ENCODE measurements at regions not wholly inside any gene's neighbourhood (a gene's known extent, or its start where the extent isn't known, plus 50 kb on each side); places are given as distances from the start of the nearest gene placed in this dataset.

DNA sequence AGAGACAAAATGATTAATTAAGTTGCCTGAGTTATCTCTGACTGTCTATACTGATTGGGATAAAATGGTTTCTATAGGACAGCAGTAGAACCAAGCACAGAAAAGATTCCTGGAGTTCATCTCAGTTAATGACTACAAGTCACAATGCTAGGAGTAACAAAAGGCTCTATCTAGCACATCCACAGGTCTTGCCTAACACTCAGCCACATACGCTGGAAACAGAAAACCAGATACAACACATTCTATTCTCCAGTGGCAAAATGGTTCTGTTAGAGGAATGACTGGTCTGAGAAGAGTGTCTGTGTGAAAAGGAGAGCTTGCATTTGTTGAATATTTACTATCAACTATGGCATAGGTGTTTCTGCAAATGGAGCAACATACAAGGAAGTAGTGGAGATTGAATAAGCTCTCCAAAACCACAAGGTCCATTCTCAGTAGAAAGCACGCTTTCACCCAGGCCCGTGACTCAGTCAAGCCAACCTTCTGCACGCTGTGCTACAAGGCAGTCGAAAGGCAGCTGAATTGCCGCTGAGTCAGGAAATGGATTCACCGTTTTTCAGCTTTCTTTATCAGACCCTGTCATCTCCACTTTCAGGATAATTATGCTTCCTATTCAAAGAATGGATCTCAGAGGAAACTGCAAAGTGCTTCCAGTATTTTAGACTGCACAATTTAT, 761.5 kb downstream of the EFNB2 start:
- TF ChIP-seq, protein P1, sequence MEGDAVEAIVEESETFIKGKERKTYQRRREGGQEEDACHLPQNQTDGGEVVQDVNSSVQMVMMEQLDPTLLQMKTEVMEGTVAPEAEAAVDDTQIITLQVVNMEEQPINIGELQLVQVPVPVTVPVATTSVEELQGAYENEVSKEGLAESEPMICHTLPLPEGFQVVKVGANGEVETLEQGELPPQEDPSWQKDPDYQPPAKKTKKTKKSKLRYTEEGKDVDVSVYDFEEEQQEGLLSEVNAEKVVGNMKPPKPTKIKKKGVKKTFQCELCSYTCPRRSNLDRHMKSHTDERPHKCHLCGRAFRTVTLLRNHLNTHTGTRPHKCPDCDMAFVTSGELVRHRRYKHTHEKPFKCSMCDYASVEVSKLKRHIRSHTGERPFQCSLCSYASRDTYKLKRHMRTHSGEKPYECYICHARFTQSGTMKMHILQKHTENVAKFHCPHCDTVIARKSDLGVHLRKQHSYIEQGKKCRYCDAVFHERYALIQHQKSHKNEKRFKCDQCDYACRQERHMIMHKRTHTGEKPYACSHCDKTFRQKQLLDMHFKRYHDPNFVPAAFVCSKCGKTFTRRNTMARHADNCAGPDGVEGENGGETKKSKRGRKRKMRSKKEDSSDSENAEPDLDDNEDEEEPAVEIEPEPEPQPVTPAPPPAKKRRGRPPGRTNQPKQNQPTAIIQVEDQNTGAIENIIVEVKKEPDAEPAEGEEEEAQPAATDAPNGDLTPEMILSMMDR (IDR thresholded peaks at IDR 0.05; ENCODE audit: insufficient read depth, low read length, poor library complexity, severe bottlenecking), result no peak
- Histone ChIP-seq H3K27me3 (replicated peaks; ENCODE audit: control insufficient read depth, insufficient read depth, low read length) (no peaks in the 10 kb centered on the region), H3K36me3 (ENCODE audit: control insufficient read depth, insufficient read depth, low read length) (no peaks in the 10 kb centered on the region), H3K4me3 (replicated peaks; ENCODE audit: low read depth, low read length) (no peak overlapping the region)
- no peak for DNase-seq (ENCODE audit: extremely low read depth, insufficient read length)

DNA sequence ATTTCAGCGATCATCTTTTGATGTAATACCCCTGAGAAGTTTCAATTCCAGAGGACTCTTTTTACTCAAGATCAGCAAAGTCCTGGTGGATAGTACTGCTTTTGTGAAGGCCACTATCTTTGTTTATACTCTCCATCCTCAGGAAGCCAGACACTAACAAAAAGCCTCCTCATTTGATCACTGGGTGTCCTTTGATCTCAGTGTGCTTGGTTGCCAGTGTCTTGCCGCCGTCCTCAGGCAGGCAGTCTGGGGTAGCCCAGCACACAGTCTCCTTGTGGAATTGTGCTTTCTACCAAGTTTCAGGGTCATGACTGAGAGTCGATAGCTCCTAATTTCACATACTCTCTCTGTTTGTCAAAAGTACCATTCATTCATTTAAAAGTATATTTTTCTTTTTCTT, 762.2 kb downstream of the EFNB2 start:
- TF ChIP-seq, protein P1 (IDR thresholded peaks at IDR 0.05; ENCODE audit: insufficient read depth, low read length, poor library complexity, severe bottlenecking), result no peak
- DNase-seq (ENCODE audit: extremely low read depth, insufficient read length), result no peak
- Histone ChIP-seq H3K36me3 (ENCODE audit: control insufficient read depth, insufficient read depth, low read length) (no peaks in the 10 kb centered on the region), H3K27me3 (replicated peaks; ENCODE audit: control insufficient read depth, insufficient read depth, low read length) (no peaks in the 10 kb centered on the region), H3K4me3 (replicated peaks; ENCODE audit: low read depth, low read length) (no peak overlapping the region)

DNA sequence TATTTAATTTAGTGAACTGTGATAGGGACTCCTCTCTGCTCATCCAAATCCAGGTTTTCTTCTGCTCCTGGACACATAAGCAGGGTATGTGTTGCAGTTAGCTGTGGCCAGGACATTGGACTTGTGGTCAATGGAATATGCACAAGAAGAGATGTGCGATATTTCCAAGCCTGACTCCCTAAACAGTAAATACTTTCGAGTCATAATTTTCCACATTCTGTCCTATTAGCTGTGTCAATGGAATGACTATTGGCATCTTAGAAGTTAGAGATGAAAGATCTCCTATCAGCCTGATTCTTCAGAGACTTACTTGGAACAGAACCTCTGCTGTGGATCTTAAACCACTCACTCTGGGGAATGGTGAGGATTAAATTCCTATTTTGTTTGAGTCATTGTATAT, 771.0 kb downstream of the EFNB2 start:
- Histone ChIP-seq H3K27me3 (replicated peaks; ENCODE audit: control insufficient read depth, insufficient read depth, low read length) (no peaks in the 10 kb centered on the region), H3K4me3 (replicated peaks; ENCODE audit: low read depth, low read length) (no peak overlapping the region), H3K36me3 (ENCODE audit: control insufficient read depth, insufficient read depth, low read length) (no peaks in the 10 kb centered on the region)
- DNase-seq (ENCODE audit: extremely low read depth, insufficient read length), result no peak
- TF ChIP-seq, protein P1 (IDR thresholded peaks at IDR 0.05; ENCODE audit: insufficient read depth, low read length, poor library complexity, severe bottlenecking), result no peak

DNA sequence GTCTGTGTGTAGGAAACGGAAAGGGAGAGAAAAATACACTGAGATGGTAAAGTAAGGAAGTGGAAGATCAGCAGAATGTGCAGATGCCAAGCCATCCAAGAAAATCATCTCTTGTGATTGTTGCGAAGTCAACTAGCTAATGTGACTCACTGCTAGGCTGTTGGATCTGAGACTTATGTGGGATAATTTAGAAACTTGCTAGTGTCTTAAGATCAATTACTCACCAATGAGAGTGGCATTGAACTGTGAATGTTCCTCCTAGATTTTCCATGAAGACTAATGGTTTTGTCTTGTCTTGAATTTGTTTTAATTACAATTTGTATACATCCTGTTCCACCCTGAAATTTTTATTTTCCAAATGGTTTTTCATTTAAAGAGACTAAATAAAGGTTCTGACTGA, 771.6 kb downstream of the EFNB2 start:
- Histone ChIP-seq H3K4me3 (replicated peaks; ENCODE audit: low read depth, low read length) (no peak overlapping the region), H3K36me3 (ENCODE audit: control insufficient read depth, insufficient read depth, low read length) (no peaks in the 10 kb centered on the region), H3K27me3 (replicated peaks; ENCODE audit: control insufficient read depth, insufficient read depth, low read length) (no peaks in the 10 kb centered on the region)
- TF ChIP-seq, protein P1 (IDR thresholded peaks at IDR 0.05; ENCODE audit: insufficient read depth, low read length, poor library complexity, severe bottlenecking), result no peak
- no peak for DNase-seq (ENCODE audit: extremely low read depth, insufficient read length)

DNA sequence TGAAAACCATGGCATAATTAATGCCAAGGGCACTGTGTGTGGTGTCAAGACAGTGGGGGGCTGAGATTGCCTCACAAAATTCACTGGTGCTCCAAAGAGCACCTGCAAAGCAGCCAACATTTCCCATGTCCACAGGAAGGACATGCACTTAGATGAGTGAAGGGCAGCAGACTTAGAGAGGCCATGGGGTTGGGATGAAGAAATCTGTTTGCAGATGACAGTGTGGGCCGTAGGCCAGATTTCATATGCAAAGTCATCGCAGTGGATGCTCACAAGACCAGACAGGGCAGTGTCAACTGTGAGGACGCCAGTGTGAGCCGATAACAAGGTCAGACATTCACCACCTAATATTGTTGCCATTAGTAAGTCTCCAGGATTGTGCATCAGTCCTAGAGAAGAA, 773.4 kb downstream of the EFNB2 start:
- no peaks in the 10 kb centered on the region for H3K27me3 ChIP-seq (replicated peaks; ENCODE audit: control insufficient read depth, insufficient read depth, low read length)
- no peak for DNase-seq (ENCODE audit: extremely low read depth, insufficient read length)
- TF ChIP-seq, protein P1 (IDR thresholded peaks at IDR 0.05; ENCODE audit: insufficient read depth, low read length, poor library complexity, severe bottlenecking), result no peak
- H3K36me3 ChIP-seq (ENCODE audit: control insufficient read depth, insufficient read depth, low read length), result no peaks in the 10 kb centered on the region
- no peak overlapping the region for H3K4me3 ChIP-seq (replicated peaks; ENCODE audit: low read depth, low read length)
